NCI-H1930 (cell line): ENCODE measurements at regions not wholly inside any gene's neighbourhood (a gene's known extent, or its start where the extent isn't known, plus 50 kb on each side); places are given as distances from the start of the nearest gene placed in this dataset.
A peak's percentile ranks its signal among the peaks of the same experiment; 100 is the strongest.

ENCODE experiments used
- DNase-seq, 2 experiments: peaks; one replicate each; lab custom pipeline; 2025; lab: John Stamatoyannopoulos, UW

DNA sequence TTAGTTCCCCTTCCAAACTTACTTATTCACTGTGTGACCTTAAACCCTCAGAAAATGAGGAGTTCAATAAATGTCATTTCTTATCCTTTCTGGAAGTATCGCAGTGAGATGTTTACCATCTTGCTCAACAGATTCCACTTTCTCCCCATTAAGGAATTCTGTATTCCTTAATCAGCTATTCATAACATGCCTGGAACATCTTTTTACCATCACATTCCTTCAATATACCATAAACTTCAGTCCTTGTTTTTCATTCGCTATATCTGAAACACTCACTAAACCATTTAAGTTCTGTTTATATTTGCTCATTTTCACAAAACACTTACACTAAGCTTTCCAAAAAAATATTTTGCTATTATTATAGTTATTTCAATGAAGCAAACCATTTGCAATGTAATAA is 1158.6 kb downstream of the CDH12 start:
- DNase-seq, result no peak

DNA sequence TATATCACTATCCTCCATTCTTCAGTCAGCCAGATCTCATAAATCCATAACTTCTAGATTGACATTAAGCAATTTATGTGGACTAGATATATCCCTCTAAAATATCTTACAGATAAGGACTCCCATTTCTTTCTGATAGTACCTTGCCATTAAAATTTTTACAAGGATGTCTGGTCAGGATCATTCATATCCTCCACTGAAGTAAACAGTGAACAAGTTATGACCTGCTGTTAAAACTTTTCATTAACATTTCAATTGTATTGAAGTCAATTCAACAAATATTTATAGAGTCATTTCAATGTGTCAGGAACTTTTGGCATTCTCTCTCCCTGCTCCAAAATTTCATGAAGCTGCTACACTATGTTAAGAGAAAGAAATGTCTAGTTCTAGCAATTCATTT is 1159.6 kb downstream of the CDH12 start:
- DNase-seq, result no peak

DNA sequence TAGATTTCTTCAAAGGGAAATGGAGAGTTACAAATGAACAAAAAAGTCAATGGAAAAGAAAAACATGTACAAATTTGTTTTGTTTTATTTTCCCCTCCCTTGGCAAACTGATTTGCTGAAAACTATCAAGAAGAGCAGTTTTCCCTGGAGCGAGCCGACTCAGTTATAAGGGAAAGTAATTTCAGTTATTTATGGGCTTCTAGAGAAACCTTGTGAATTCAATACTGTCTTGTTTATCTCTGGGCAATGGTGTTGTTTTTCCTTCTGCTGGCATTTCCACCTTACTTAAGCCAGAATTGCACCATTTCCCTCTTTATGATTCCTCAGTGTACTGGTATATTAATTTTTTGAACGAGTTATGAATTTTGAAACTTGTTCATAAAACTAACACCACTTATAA is 1163.6 kb downstream of the CDH12 start:
- DNase-seq, result no peak

DNA sequence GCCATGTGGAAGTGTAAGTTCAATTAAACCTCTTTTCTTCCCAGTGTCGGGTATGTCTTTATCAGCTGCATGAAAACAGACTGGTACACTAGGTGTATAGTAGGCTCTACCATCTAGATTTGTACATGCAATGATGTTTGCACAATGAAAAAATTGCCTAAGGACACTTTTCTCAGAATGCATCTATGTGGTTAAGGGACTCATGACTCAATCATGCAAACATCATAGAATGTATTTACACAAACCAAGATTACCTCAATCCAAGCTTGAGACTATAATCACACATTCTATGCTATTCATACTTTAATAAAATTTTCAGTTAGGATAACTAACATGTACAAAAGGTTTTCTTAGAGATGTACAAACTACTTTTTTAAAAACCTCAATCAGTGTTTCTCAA is 1164.5 kb downstream of the CDH12 start:
- no peak for DNase-seq

DNA sequence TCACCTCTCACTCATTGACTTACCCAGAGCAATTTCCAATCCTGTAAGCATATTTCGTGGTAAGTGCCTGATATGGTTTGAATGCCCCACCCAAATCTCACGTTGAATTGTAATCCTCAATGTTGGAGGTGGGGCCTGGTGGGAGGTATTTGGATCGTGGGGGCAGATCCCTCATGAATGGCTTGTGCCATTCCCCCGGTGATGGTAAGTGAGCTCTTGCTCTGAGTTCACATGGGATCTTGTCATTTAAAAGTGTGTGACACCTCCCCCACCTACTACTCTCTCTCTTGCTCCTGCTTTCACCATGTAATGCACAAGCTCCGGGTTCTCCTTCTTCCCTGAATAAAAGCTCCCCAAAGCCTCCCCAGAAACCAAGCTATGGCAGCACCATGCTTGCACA is 1165.5 kb downstream of the CDH12 start:
- no peak for DNase-seq

DNA sequence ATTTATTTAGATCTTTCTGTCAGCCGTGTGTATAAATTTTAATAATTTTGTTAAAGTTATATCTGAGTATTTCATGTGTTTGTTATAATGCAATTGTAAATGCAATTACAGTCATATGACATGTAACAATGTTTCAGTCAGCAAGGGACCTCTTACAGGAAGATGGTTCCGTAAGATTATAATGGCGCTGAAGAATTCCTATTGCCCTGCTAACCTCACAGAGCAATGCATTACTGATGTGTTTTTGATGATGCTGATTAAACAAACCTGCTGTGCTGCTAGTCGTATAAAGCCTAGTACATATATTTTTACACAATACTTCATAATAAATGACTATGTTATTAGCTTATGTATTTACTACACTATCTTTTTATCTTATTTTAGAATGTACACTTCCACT is 1166.4 kb downstream of the CDH12 start:
- DNase-seq, result no peak

DNA sequence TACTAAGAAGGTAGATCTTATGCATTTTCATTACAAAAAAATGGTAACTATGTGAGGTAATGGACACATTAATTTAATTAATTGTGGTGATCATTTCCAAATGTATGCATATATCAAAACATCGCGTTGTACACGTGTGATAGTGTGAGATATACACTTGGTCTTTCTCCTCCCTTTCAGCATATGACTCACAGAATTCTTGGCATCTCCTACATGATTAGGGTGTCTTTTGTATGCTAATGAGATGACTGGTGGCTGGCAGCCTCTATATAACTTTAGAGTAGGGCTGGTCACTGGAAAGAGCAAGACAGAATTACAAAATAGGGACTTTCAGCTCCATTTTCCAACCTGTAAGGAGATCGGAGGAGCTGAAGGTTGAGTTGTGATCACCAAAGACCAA is 1167.6 kb downstream of the CDH12 start:
- DNase-seq, result no peak

DNA sequence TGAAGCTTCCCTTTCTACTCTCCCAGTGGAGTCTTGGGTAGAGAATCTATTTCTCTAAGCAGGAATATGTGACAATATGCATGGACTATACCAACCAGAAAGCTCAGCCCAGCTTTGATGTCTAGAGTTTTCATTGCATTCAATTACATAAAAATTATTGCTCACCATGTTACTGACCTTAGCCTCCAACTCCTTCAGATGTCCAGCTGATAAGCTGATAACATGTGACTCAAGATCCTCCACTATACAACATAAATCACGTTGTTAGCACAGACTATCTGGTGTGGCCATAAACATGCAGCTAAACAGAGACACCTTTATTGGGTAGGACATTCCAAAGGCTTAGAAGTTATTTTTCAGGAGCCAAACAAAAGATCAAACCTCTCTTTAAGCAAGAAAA is 1168.2 kb downstream of the CDH12 start:
- DNase-seq, result no peak

DNA sequence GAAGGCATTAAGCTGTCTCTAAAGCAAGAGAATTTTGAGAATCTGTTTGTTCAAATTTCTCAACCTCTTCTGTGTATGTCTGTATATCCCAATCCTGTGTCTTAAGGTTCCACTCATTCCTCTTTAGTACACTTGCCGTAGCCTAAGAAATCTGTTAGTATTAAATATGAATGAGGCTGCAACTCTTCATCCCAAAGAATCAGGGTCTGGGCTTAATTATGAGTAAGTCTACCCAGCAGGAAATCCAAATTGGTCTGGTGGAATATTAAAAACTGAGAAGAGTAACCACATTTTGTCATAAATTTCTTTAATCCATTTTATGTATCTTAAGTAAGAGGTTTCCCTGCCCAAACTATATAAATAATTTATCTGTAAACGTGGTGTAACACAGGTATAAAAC is 1171.2 kb downstream of the CDH12 start:
- no peak for DNase-seq

DNA sequence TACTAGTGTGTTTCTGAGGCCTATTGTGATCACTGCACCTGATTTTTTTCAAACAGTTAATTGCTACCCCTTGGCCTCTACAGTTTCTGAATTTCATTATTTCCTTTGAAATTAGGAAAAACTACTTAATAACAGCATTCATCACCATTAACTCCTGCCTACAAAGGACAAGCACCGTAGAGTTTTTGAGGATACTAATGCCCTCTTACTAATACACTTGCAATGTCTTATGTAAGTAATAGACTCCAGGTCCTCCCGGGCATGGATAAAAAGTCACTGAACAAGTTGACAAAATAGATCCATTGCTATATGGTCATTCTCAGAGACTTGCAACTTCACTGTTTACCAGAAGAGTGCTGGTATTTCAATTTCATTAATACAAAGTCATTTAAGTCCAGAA is 1172.5 kb downstream of the CDH12 start:
- no peak for DNase-seq

DNA sequence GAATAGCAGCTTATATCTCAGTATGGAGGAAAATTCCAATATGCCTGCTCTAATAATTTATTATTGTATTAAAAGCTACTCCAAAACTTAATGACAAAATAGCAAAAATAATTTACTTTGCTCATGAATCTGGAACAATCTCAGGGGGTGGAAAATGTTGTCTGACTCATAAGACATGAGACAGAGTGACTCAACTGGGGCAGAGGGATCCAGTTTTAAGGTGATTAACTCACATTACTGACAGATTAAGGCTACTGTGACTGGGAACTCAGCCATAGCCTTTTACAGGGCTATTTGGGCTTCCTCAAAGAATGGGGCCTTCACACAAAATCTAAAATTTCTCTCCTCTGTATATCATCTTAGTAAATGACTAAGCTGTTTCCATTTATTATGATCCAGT is 1172.9 kb downstream of the CDH12 start:
- DNase-seq, result no peak

DNA sequence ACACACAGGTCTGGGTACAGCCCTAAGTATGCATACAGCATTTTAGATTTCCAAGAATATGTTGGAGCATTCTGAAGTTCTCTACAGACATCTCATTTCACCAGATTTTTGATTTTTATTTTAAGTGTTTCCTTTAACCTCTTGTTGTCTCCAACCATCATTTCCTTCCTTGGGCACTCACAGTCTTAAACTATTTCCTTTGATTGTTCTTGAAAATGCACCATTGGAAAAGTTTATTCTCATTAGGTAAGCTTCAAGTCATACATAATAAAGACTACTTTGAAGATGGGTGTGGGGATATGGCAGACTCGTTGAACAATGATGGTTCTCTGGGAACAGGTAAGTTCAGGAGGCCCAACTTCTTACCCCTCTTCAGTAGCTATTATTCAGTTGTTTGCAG is 1174.6 kb downstream of the CDH12 start:
- no peak for DNase-seq

DNA sequence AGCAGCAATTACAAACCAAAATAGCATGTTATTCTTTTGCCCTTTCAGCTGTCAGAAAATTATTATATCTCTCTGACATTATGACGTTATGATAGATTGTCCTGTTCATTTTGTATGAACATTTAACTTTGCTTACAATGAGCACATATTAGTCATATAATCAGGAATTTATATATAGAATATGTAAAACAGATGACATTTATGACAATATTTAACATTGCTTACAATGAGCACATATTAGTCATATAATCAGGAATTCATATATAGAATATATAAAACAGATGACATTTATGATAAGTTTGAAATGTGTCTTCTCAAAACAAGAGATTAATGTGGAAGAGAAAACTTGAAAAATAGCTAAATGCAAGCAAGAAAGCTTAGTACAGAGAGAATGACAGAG is 1180.2 kb downstream of the CDH12 start:
- DNase-seq, result no peak

DNA sequence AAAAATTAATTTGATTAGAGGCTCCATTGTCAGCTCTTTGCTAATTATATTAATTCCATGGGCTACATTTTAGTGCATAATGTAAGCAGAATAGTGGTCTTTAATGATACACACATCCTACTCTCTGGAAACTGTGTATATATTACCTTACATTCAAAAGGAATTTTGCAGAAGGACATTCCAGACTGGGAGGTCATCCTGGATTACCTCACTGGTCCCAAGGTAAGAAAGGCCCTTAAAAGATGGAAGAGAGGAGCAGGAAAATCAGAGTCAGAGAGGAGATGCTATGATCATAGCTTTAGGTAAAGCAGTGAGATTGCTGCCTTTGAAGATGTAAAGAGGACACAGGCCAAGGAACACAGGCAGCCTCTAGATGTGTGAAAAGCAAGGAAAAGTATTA is 1180.8 kb downstream of the CDH12 start:
- no peak for DNase-seq

DNA sequence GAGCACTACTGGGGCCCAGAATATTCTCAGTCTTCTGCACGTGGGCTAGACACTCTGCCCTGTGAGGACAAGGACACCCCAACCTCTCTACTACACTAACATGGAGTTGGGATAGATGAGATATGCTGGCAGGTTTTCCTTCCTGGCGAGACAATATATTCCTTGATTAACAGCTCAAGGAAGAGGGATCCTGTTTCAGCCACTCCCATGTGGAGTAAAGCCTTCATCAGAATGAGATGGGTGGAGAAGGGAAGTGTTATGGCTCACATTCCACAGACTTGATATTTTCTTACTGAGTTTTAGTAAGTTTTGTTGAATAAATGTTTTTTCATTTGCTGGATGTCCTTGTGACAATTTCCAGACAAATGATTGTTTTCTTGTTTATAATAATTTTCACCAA is 1187.6 kb downstream of the CDH12 start:
- DNase-seq, result no peak

DNA sequence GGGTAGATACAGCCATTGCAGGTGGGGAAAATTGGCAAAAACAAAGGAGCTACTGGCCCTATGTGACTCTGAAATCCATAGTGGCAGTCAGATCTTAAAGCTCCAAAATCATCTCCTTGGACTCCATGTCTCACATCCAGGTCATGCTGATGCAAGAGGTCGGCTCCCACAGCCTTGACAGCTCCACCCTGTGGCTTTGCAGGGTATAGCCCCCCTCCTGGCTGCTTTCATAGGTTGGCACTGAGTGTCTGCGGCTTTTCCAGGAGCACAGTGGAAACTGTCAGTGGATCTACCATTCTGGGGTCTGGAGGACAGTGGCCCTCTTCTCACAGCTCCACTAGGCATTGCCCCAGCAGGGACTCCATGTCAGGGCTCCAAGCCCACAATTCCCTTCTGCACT is 1190.1 kb downstream of the CDH12 start:
- no peak for DNase-seq

DNA sequence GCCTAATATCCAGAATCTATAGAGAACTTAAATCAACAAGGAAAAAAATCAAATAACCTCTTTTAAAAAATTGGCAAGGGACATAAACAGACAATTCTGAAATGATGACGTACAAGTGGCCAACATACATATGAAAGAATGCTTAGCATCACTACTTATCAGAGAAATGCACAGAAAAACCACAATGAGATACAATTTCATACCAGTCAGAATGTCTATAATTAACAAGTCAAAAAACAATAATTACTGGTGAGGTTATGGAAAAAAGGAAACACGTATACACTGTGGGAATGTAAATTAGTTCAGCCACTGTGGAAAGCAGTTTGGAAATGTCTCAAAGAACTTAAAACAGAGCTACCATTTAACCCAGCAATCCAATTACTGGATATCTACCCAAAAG is 1192.0 kb downstream of the CDH12 start:
- DNase-seq, result no peak

DNA sequence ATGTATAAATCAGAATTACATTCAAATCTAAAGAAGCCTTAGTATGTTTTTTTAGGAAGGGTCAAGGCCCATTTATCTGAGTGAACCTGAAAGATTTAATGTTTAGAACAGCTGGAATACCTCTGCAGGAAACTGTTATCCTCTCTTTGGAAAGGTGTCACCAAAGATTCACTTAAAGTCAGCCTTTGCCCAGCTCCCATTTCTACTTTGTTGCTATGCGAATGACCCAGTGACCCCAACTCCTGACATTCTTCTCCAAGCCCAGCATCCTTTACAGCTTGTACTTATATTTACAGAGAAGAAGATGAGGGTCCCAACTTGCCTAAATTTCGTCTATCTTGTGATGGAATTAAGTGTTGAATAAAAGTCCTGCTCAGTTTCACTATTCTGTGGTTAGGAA is 1198.6 kb downstream of the CDH12 start:
- no peak for DNase-seq

DNA sequence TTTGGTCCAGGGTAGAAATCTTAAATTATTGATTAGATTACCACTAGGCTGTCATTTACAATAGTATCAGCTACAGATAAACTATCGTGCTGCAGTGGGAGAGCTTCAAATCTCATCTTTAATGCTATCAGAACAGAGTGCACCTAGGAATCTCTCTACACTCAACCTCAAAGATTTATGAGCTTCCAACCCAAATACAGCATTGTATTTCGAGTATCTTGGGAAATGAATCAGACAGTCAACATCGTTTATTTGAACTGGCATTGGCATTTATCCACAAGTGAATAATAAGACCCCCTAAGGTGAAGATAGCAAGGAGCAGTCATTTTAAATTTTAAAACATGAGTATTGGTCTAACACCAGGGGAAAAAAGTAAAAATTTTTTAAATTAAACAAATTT is 1203.2 kb downstream of the CDH12 start:
- peak in 1 of 2 experiments; percentile 53 for DNase-seq

DNA sequence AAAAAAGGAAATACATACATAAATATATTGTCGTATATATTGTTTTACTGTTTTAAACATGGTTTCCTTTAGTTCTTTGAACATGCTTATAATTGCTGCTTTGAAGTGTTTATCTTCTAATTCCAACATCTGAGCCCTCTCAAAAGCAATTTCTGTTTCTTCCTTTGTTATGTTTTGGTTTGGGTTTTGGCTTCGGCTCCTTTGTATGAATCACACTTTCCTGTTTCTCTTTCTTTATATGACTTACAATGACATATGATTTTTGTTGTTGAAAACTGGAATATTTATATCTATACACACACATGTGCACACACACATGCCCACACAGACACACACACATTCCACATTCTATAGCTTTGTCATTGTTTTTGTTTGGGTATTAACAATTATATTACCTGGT is 1206.7 kb downstream of the CDH12 start:
- DNase-seq, result no peak

DNA sequence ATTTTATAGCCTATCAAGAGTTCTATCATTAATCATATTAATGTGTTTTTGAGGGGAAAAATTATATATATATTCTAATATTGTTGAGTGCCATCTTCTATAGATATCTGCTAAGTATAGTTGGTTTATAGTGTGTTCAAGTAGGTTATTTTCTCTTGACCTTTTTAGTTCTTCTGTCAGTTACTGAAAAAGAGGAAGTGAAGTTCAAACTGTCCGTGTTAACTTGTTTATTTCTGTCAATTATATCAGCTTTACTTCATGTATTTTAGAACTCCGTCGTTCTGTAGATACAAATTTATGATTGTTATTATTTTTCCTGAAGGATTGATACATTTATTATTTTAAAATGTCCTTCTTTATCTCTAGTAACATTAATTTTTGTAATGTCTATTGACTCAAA is 1209.1 kb downstream of the CDH12 start:
- no peak for DNase-seq

DNA sequence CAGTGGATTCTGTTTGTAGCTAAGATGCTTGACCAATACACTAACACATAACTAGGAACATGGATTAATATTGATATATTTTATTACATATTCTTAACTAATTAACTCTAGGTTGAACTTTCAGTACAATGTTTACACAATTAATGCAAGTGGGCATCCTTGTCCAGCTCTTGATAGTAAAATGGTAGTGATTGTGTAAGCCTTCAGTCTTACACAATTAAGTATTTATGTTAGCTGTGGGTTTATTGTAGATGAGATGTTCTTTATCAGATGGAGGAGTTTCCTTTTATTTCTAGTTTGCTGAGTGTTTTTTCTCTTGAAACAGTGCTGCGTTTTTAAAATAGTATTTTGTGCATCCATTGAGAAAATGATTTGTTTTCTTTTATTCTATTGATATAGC is 1210.8 kb downstream of the CDH12 start:
- DNase-seq, result no peak

DNA sequence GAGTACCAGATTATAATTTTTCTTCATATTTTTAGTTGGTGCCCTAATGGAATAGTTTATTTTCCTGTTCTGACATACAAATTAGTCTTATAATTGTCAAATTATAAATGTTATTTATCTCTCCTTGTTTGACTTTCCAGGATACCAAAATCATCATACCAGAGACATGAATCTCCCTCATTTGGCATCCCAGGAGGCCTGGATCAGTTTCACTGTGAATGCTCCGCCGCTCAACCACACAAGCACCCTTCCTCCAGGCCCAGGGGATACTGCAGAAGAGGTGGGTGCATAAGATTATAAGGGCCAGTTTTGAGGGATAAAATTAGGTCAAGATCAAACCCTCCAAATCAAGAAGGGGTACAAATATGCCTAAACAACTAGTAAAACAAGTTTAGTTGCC is 1229.3 kb downstream of the CDH12 start:
- no peak for DNase-seq

DNA sequence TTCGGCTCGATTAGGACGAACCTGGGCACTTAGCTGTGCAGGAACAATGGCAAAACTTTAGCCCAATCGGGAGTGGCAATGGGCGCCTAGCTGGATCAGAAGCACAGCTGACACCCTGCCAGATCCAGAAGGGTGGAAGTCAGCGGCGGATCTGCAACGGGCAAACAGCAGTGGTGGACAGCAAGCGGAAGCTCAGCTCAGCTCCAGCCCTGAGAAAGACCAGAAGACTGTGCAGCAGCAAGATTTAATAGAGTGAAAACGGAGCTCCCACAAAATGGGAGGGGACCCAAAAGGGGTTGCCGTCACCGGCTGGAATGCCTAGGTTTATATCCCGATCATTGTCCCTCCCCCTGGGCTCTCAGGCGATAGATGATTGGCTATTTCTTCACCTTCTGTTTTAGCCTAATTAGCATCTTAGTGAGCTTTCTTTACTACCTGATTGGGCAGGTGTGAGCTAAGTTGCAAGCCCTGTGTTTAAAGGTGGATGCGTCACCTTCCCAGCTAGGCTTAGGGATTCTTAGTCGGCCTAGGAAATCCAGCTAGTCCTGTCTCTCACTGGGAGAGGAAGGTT is 1237.9 kb downstream of the CDH12 start:
- DNase-seq, result no peak

DNA sequence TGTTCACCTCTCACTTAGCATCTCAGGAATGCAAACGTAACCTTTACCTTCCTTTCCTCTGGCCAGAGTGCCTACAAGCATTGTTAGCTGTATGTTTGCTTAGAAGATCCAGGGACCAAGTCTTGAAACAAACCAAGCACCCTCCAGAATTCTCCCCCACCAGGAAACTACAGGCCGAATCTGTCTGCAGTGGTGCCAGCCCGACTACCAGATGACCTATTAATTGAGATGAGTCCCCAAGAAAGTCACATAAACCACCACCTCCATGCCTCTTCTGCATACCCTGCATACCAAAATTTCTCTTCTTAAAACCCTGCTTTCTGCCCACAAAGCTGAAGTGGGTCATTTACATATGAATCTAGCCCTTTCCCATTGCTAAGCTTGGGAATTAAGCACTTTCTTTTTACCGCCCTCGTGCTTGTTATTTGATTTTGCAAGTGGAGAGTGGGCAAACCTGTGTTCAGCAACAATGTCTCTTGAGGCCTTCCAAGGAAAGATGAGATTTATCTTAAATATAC is 1239.1 kb downstream of the CDH12 start:
- DNase-seq, result no peak
